Germinal center (tissue), 1 donor: ENCODE measurements at regions not wholly inside any gene's neighbourhood (a gene's known extent, or its start where the extent isn't known, plus 50 kb on each side); places are given as distances from the start of the nearest gene placed in this dataset.
"Not testable (repeated sequence)": the region's sequence is repeated elsewhere in the genome, so short reads cannot be mapped to it uniquely, and the experiment has no call there.

ENCODE experiments used
- DNase-seq: peaks from one replicate; pipeline ENCODE4 v3.0.0; 2012; ENCODE audit warnings: mixed read lengths, low spot score

GRCh38 chr3:22318325-22318724 is 567.3 kb upstream of the ZNF385D start:
- DNase-seq: no peak

DNA sequence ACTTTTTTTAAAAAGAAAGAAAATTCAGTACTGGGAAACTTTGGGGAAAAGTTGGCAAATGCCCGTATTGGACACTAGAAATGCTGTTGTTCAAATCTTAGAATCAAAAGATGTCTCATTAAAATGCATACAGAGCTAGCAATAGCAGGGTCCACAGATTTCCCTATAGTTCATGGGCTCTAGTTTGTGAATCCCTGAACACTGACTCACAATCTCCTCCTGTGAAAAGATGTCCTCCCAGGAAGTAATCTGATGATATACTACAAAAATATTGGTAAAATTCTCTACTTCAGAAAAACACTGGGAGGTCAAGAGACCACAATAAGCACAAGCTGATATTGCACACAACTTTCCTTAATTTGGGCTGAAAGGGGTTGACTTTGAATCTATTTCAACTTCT is 568.4 kb upstream of the ZNF385D start:
- DNase-seq: no peak

GRCh38 chr3:22322861-22323260 is 571.9 kb upstream of the ZNF385D start:
- no peak for DNase-seq

DNA sequence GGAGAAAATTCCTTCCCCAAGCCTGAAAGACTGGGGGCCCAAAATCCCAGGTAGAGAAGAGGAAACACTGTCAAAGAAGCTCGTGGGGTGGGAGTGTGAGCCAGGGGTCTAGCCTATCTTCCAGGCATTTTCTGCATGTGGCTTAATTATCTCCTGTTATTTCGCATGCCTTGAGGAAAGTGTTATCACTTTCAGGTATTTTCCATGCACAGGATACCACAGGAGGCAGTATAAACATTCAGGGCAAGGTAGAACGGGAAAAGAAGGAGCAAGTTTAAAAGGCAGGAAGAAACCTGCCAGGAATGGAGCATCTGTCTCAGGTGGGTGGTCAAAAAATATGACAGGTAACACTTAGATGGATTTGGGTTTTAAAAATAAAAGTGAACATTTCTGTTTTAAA is 575.3 kb upstream of the ZNF385D start:
- DNase-seq: no peak

DNA sequence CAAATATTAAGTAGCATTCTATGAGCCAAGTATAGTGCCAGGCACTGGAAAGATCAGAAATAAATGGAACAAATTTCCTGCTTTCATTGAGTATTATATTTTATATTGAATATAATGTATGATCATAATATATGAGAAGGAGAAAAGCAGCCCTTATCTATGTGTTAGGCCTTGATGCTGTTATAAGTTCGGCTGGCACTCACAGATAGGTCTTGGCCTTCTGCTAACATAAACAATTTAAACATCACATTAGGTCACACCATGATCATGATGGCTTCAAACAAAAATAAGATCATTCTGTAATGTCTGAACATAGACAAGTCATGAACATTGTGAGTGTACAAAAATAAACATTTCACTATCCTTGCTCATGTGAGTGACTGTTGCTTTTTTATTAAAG is 584.0 kb upstream of the ZNF385D start:
- DNase-seq: no peak

DNA sequence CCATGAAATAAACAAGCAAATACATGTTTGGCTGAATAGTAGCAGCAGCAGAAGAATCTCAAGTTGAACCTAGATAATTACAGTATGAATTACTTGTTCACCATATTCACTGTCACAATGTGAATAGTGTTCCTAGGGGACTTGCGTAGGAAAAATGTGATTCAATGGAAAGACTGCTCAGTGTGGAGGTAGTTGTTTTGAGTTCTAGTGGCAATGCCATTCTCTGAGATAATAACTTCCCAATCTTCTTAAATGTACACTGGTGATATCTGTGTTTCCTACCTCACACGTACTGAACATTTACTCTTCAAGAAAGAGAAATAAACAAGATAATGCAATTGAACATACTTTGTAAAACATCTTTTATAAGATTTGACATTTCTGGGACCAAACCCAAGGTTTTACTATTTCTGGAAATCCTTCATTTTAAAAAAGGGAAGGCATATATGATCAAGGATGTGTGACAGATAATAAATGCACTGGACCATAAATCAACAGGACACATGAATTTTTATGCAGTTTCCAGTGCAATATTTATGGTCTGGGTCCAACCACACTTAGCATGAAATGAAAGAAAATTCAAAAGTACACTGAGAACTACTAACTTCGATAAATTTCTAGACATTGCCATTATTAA is 598.3 kb upstream of the ZNF385D start:
- no peak for DNase-seq

- no peak for DNase-seq
These were observed 600.8 kb upstream of the ZNF385D start for GRCh38 chr3:22351806-22352205.

DNA sequence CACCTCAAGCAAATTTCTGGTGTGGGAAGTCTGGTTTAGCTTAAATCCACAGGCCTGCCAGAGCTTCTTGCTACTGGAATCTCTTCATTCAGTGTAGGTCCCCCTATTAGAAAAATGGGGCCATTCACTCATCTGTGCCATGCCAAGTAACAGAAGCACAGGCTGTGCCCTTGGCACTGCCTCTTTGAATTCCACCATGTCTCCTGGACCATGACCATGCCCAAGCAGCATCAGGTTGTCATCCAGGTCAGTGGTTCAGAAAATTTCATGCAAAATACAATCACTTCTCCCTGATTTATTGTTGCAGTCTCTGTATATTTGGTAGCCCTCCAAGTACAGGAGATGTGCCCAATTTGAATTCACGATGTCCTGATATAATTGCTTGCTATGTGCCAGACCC is 602.1 kb upstream of the ZNF385D start:
- no peak for DNase-seq

- DNase-seq: no peak
These were observed 607.3 kb upstream of the ZNF385D start for GRCh38 chr3:22358334-22358733.

GRCh38 chr3:22360164-22360563 is 609.2 kb upstream of the ZNF385D start:
- DNase-seq: no peak

DNA sequence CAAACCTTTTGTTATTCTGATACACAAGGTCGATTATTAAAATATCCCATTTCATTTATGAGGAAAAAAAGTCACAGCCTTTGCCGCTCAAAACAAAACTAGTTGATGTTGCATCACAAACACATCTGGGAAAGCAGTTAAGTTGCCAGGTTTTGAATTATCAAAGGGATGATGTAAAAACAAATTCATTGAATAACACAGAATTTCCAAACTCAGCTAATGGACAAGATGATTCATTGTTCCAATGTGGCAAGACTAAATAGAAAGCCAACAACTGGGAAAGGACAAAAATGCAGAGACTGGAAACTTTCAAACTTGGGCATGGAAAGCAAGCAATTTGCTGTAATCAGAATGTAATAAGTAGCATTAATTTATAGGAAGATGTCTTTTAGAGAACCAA is 610.0 kb upstream of the ZNF385D start:
- DNase-seq: no peak

GRCh38 chr3:22361521-22361920 is 610.5 kb upstream of the ZNF385D start:
- no peak for DNase-seq

GRCh38 chr3:22364851-22365250 is 613.8 kb upstream of the ZNF385D start:
- DNase-seq: no peak

DNA sequence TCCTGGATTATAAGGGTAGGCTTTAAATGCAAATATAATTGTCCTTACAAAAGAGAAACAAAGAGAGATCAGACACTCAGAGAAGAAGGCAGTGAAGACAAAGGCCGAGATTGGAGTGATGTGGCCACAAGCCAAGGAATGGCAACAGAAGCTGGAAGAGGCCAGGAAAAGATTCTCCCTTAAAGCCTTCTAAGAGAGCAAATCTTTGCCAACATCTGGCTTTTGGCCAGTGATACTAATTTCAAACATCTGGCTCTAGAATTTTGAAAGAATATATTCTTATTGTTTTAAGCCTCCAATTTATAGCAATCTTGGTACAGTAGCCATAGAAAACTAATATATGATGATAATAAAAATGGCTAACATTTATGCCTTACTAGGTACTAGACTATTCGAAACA is 615.8 kb upstream of the ZNF385D start:
- DNase-seq: no peak

- no peak for DNase-seq
These were observed 620.0 kb upstream of the ZNF385D start for GRCh38 chr3:22371036-22371435.

DNA sequence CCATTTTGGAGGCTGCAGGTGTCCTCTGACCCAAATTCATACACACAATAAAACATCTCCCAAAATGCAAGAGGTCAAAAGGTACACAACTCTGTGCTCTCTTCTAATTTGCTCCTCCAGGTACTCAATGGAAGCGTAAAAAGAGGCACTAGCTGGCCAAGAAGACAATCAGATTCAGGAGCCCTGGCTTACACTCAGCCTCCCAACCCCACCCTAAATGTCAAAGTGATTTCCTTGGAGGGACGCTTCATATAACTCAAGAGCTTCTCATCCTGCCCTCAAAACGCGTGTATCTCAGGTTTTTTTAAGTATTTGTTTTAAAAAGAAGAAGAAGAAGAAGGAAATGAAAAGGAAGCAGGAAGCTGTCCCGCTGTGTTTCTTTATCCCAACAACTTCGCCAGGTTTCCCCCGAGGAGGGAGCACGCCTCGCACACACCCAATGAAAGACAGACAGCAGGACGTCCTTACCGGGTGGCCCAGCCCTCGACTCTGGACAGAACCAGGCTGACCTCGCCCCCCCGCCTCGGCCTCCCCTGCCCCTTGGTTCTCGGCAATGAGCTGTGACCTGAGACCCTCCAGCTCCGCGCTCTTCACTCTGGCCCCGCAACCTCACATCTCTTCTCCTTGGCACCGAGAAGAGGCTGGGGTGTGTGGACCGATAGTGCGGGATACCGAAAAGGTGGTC is 620.7 kb upstream of the ZNF385D start:
- DNase-seq: no peak

DNA sequence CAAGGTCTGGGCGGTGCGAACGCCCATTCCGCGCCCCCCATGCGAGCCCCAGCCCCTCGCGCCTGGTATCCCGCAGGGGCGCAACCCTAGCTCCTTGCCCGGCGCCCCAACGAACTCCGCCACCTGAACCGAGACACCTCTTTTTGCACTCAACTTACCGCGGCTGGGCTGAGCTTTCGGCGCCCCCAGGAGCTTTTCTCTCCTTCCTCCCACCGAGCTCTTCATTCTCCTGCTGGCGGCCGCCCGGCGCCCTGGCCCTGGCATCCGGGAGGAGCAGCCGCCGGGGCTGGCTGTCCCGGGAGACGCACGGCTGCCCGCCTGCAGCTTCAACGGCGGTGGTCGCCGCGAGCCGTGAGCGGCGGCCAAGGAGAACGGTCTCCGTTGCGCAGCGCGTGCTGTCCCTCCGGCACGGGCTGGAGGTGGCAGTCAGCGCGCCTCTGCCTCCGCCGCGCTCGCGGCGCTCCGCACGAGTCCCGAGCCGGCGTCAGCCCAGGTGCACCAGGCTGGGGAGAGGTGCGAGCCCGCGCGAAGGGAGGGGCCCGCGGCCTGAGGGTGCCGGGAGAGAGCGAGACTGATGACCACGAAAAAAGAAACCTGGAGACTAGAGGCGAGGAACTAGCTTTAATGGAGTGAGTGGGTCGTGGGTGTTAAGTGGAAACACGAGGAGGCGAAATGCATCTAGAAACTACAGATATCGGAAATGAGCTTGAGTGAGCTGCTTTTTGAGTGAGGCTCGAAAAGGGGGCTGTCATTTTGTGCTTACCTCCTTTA is 621.5 kb upstream of the ZNF385D start:
- DNase-seq: no peak

- DNase-seq: no peak
These were observed 622.2 kb upstream of the ZNF385D start for GRCh38 chr3:22373182-22373581.

DNA sequence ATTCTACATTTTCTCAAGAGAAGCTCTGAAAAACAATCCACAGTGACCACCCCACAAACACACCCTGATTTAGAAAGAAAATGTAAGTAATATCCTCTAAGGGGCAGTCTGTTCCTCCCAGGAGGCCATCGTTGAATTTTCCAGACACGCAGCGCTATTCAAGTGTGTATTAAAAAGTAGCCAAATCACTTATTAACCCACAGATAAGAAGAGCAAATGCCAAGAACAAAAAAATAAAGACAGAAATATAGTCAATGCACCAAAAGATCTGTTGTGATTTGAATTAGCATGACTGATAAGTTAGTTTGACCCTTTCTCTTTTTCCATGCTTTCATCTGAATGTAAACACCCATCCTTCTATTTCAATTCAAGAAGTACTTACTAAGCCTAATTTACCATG is 622.8 kb upstream of the ZNF385D start:
- no peak for DNase-seq

DNA sequence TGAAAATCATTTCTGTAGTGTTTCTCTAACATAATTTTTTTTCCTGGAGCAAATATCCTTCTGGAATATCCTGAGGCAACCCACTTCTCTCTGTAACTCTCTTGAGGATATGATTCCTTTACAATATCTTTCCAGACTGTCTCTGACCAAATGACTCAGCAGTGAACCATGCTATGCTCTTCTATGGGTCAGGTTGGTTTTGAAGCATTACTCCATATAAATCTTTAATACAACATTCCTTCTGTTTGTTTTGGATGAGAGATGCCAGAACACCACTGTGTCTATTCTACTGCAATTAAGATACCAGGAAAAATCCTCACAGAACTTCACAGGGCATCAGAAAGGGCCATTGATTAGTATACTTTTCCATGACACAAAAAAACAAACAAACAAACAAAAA is 626.4 kb upstream of the ZNF385D start:
- no peak for DNase-seq

- no peak for DNase-seq
These were observed 627.9 kb upstream of the ZNF385D start for GRCh38 chr3:22378869-22379268.

GRCh38 chr3:22380253-22380652 is 629.2 kb upstream of the ZNF385D start:
- no peak for DNase-seq

DNA sequence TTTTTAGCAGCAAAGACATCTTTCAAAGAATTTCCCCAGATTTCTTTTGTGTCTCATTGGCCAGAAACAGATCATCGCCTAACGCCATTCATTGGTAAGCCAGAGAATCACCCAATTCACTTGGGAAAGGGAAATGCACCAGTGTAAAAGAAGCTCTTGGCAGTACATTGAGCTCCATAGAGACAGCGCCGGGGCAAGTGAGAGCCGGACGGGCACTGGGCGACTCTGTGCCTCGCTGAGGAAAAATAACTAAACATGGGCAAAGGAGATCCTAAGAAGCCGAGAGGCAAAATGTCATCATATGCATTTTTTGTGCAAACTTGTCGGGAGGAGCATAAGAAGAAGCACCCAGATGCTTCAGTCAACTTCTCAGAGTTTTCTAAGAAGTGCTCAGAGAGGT is 630.6 kb upstream of the ZNF385D start:
- DNase-seq: not testable (repeated sequence)
